ENCODE measurements at regions not wholly inside any gene's neighbourhood (a gene's known extent, or its start where the extent isn't known, plus 50 kb on each side); places are given as distances from the start of the nearest gene placed in this dataset.

DNA sequence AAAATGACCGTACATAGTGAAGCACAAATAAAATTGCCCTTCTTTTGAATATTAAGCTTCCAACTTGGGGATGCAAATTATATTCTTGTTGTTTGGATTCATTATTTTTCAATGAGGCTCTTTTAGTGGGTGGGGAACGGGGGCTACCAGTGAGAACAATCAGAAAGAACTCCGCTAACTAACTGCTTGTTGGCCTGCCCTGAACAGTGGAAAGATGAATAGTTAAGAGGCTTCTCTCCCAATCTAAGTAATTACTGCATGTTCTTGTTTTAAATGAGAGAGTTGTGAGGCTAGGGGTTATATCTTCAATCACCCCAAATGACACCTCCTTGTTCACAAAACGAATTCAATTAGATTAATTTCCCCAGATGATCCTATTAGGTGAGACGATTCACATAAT lies 322.0 kb downstream of the FAT3 start:
- TF ChIP-seq EP300 (IDR thresholded peaks at IDR 0.05) (no peak), POLR2A (IDR thresholded peaks at IDR 0.05) (no peak)
- TF ChIP-seq, protein P1, sequence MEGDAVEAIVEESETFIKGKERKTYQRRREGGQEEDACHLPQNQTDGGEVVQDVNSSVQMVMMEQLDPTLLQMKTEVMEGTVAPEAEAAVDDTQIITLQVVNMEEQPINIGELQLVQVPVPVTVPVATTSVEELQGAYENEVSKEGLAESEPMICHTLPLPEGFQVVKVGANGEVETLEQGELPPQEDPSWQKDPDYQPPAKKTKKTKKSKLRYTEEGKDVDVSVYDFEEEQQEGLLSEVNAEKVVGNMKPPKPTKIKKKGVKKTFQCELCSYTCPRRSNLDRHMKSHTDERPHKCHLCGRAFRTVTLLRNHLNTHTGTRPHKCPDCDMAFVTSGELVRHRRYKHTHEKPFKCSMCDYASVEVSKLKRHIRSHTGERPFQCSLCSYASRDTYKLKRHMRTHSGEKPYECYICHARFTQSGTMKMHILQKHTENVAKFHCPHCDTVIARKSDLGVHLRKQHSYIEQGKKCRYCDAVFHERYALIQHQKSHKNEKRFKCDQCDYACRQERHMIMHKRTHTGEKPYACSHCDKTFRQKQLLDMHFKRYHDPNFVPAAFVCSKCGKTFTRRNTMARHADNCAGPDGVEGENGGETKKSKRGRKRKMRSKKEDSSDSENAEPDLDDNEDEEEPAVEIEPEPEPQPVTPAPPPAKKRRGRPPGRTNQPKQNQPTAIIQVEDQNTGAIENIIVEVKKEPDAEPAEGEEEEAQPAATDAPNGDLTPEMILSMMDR (IDR thresholded peaks at IDR 0.05): no peak
